ENCODE measurements at regions not wholly inside any gene's neighbourhood (a gene's known extent, or its start where the extent isn't known, plus 50 kb on each side); places are given as distances from the start of the nearest gene placed in this dataset.
"Not testable (repeated sequence)": the region's sequence is repeated elsewhere in the genome, so short reads cannot be mapped to it uniquely, and the experiment has no call there.

- Mint-ChIP-seq H3K27me3 (no peaks in the 10 kb centered on the region), H3K4me3 (no peak overlapping the region), H3K27ac (no peak overlapping the region), H3K4me1 (no peaks in the 10 kb centered on the region), H3K36me3 (ENCODE audit: low read depth) (no peaks in the 10 kb centered on the region)
- DNase-seq (no peak), ATAC-seq (no peak)
- H3K9me3 ChIP-seq (ENCODE audit: control insufficient read depth, low read length, poor library complexity, severe bottlenecking), result no peaks in the 10 kb centered on the region
Measured at GRCh38 chr5:125421006-125421405, 674.6 kb upstream of the ZNF608 start.

GRCh38 chr5:125422342-125422741 is 675.9 kb upstream of the ZNF608 start:
- no peaks in the 10 kb centered on the region for H3K27me3 Mint-ChIP-seq
- H3K4me3 Mint-ChIP-seq, result no peak overlapping the region
- no peaks in the 10 kb centered on the region for H3K4me1 Mint-ChIP-seq
- no peaks in the 10 kb centered on the region for H3K36me3 Mint-ChIP-seq (ENCODE audit: low read depth)
- H3K27ac Mint-ChIP-seq, result no peak overlapping the region
- no peak for DNase-seq
- H3K9me3 ChIP-seq (ENCODE audit: control insufficient read depth, low read length, poor library complexity, severe bottlenecking), result no peaks in the 10 kb centered on the region
- ATAC-seq, result no peak

DNA sequence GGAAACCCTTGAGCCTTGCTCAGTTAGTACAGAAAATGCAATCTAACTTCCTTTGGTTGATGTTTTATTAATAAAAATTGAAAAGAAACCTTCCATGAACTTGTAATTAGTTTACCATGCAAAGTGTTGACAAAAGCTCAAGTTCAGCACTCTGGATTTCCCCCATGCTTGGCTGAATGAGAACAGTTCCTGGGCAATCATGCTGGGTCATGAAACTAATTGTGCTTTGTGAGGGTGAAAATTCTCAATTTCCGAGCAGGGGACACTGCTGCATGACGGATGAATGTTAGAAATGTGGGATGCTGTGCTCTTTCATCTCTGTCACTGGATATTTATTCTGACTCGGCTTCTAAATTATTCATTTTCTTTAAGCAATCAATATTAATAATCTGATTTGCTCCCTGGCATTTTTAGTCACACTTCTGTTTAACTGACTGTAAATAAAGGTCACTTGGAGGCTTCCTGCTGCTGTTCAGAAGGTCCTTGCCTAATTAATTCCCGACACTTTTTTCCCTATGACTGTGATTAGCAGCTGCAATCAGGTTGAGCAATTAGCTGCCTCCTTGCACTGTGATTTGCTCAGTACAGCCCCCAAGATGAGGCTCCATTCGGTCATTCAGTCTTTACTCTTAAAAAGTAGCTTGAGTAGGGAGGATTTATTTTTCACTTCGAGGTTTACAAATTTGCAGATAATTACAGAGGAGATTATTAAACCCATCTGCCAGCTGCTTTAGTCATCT is 678.1 kb upstream of the ZNF608 start:
- no peaks in the 10 kb centered on the region for H3K27me3 Mint-ChIP-seq
- no peak overlapping the region for H3K4me3 Mint-ChIP-seq
- ATAC-seq, result no peak

DNA sequence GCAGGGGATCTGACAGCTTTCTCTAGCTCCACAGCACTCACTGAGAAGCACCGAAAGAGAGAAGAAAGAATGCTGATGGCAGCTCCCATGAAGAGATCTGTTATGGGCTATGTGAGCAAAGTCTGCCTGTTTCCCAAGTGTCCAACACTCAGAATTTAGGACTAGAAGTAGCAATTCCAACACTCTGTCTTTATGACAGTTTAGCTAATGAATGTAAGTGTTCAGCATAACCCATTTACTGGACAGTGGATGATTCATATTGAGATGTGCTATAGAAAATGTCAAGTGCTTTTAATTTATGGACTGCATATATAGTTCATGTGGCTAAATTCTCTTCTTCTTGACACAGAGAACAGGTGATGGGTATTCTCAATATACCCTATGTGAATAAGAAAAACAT is 683.1 kb upstream of the ZNF608 start:
- no peak overlapping the region for H3K4me3 Mint-ChIP-seq
- H3K36me3 Mint-ChIP-seq (ENCODE audit: low read depth), result no peaks in the 10 kb centered on the region
- ATAC-seq, result no peak
- DNase-seq, result no peak
- H3K9me3 ChIP-seq (ENCODE audit: control insufficient read depth, low read length, poor library complexity, severe bottlenecking), result no peaks in the 10 kb centered on the region
- no peaks in the 10 kb centered on the region for H3K4me1 Mint-ChIP-seq
- H3K27me3 Mint-ChIP-seq, result no peaks in the 10 kb centered on the region
- H3K27ac Mint-ChIP-seq, result no peak overlapping the region

More for the DNA sequence above, 678.1 kb upstream of the ZNF608 start:
- no peaks in the 10 kb centered on the region for H3K9me3 ChIP-seq (ENCODE audit: control insufficient read depth, low read length, poor library complexity, severe bottlenecking)
- Mint-ChIP-seq H3K4me1 (no peaks in the 10 kb centered on the region), H3K27ac (no peak overlapping the region), H3K36me3 (ENCODE audit: low read depth) (no peaks in the 10 kb centered on the region)
- DNase-seq, result no peak

GRCh38 chr5:125433457-125433856 is 687.0 kb upstream of the ZNF608 start:
- no peak for DNase-seq
- Mint-ChIP-seq H3K27me3 (no peaks in the 10 kb centered on the region), H3K4me1 (no peaks in the 10 kb centered on the region), H3K4me3 (no peak overlapping the region), H3K36me3 (ENCODE audit: low read depth) (no peaks in the 10 kb centered on the region), H3K27ac (no peak overlapping the region)
- ATAC-seq, result no peak
- no peaks in the 10 kb centered on the region for H3K9me3 ChIP-seq (ENCODE audit: control insufficient read depth, low read length, poor library complexity, severe bottlenecking)

DNA sequence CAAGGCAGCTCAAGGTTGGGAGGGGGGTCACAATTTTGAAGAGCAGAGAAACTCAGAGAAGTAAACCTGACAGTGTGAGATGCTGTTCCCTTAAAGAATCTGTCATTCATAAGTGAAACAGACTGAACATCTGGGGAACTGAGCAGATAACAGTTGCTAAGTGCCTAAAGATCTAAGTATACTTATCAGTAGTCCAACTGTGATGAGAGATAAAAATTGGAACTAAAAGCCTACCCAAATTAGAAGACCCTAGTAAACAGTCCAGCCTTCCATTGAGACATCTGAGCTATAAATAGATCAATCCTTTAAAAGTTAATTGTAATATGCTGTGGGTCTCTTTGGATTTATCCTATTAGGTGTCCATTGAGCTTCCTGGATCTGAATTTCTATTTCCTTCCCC is 692.8 kb upstream of the ZNF608 start:
- no peaks in the 10 kb centered on the region for H3K27me3 Mint-ChIP-seq
- H3K4me3 Mint-ChIP-seq, result no peak overlapping the region
- H3K4me1 Mint-ChIP-seq, result no peaks in the 10 kb centered on the region
- H3K9me3 ChIP-seq (ENCODE audit: control insufficient read depth, low read length, poor library complexity, severe bottlenecking), result no peaks in the 10 kb centered on the region
- no peak overlapping the region for H3K27ac Mint-ChIP-seq
- ATAC-seq, result no peak
- H3K36me3 Mint-ChIP-seq (ENCODE audit: low read depth), result no peaks in the 10 kb centered on the region
- DNase-seq, result no peak

GRCh38 chr5:125440905-125441304 is 694.5 kb upstream of the ZNF608 start:
- ATAC-seq, result no peak

DNA sequence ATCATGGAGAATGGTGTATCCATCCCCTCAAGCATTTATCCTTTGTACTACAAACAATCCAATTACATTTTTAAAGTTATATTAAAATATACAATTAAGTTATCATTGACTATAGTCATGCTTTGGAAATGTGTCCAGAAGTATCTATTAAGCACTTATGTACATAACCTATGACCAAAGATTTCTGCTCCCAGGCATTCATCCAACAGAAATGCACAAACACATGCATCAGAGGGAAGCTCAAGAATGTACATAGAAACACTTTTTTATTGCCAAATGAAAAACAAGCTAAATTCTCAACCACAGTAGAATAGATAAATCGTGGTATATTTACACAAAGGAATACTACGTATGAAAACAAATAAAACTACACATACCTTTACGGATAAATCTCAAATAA is 700.5 kb upstream of the ZNF608 start:
- H3K9me3 ChIP-seq (ENCODE audit: control insufficient read depth, low read length, poor library complexity, severe bottlenecking), result no peaks in the 10 kb centered on the region
- no peaks in the 10 kb centered on the region for H3K36me3 Mint-ChIP-seq (ENCODE audit: low read depth)
- H3K4me1 Mint-ChIP-seq, result no peaks in the 10 kb centered on the region
- ATAC-seq (no peak), DNase-seq (no peak)
- no peak overlapping the region for H3K4me3 Mint-ChIP-seq
- no peaks in the 10 kb centered on the region for H3K27me3 Mint-ChIP-seq
- H3K27ac Mint-ChIP-seq, result no peak overlapping the region

More at GRCh38 chr5:125440905-125441304, 694.5 kb upstream of the ZNF608 start:
- no peaks in the 10 kb centered on the region for H3K9me3 ChIP-seq (ENCODE audit: control insufficient read depth, low read length, poor library complexity, severe bottlenecking)
- no peak overlapping the region for H3K4me3 Mint-ChIP-seq
- H3K27me3 Mint-ChIP-seq, result no peaks in the 10 kb centered on the region
- DNase-seq, result no peak
- no peak overlapping the region for H3K27ac Mint-ChIP-seq
- H3K36me3 Mint-ChIP-seq (ENCODE audit: low read depth), result no peaks in the 10 kb centered on the region
- H3K4me1 Mint-ChIP-seq, result no peaks in the 10 kb centered on the region

DNA sequence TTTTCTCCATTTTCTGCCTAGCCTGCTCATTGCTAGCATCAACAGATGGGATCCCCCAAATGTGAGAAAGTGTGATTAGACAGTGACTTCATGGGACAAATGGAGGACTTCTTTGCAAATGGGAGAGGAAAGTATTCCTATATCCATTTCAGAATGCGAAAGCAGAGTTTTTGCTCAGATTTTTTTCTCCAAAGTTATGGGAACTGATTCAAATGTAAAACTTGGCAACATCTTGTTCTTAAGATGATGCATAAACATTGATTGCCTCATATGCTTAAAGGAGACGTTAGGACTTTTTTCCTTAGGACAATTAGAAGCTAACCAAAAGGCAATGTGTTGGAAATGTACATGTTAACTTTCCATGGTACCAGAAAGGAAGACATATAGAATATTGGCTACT is 704.3 kb upstream of the ZNF608 start:
- H3K4me1 Mint-ChIP-seq, result no peaks in the 10 kb centered on the region
- H3K27me3 Mint-ChIP-seq, result no peaks in the 10 kb centered on the region

DNA sequence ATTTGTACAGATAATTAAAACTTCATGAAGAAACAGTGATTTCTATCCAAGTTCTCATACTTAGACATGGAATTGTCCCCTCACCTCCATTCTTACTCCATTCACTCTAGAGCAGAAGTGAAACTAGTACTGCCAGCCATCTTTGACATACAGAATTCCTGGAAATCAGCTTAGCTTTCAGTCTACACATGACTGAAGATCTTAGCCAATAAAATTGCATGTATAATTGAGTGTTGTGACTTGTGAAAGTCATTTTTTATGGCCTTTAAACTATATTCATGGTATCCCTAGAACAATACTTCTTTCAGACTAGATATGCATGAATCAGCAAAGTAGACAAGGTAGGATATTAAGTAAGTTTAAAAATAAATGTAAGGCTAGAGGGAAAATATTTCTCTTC is 705.2 kb upstream of the ZNF608 start:
- no peak overlapping the region for H3K4me3 Mint-ChIP-seq
- DNase-seq (no peak), ATAC-seq (no peak)
- no peaks in the 10 kb centered on the region for H3K4me1 Mint-ChIP-seq
- H3K27ac Mint-ChIP-seq, result no peak overlapping the region
- no peaks in the 10 kb centered on the region for H3K9me3 ChIP-seq (ENCODE audit: control insufficient read depth, low read length, poor library complexity, severe bottlenecking)
- H3K36me3 Mint-ChIP-seq (ENCODE audit: low read depth), result no peaks in the 10 kb centered on the region
- H3K27me3 Mint-ChIP-seq, result no peaks in the 10 kb centered on the region

More for the DNA sequence above, 704.3 kb upstream of the ZNF608 start:
- no peak overlapping the region for H3K4me3 Mint-ChIP-seq
- no peaks in the 10 kb centered on the region for H3K9me3 ChIP-seq (ENCODE audit: control insufficient read depth, low read length, poor library complexity, severe bottlenecking)
- ATAC-seq (no peak), DNase-seq (no peak)
- H3K27ac Mint-ChIP-seq, result no peak overlapping the region
- H3K36me3 Mint-ChIP-seq (ENCODE audit: low read depth), result no peaks in the 10 kb centered on the region

GRCh38 chr5:125452991-125453390 is 706.6 kb upstream of the ZNF608 start:
- H3K4me3 Mint-ChIP-seq, result no peak overlapping the region
- H3K27ac Mint-ChIP-seq, result no peak overlapping the region
- DNase-seq, result no peak
- no peaks in the 10 kb centered on the region for H3K36me3 Mint-ChIP-seq (ENCODE audit: low read depth)
- no peaks in the 10 kb centered on the region for H3K4me1 Mint-ChIP-seq
- H3K27me3 Mint-ChIP-seq, result no peaks in the 10 kb centered on the region
- no peak for ATAC-seq
- no peaks in the 10 kb centered on the region for H3K9me3 ChIP-seq (ENCODE audit: control insufficient read depth, low read length, poor library complexity, severe bottlenecking)

GRCh38 chr5:125455041-125455440 is 708.6 kb upstream of the ZNF608 start:
- no peak for ATAC-seq
- no peaks in the 10 kb centered on the region for H3K36me3 Mint-ChIP-seq (ENCODE audit: low read depth)
- H3K27ac Mint-ChIP-seq, result no peak overlapping the region
- no peaks in the 10 kb centered on the region for H3K4me1 Mint-ChIP-seq
- H3K27me3 Mint-ChIP-seq, result no peaks in the 10 kb centered on the region
- no peak for DNase-seq
- no peak overlapping the region for H3K4me3 Mint-ChIP-seq
- no peaks in the 10 kb centered on the region for H3K9me3 ChIP-seq (ENCODE audit: control insufficient read depth, low read length, poor library complexity, severe bottlenecking)

DNA sequence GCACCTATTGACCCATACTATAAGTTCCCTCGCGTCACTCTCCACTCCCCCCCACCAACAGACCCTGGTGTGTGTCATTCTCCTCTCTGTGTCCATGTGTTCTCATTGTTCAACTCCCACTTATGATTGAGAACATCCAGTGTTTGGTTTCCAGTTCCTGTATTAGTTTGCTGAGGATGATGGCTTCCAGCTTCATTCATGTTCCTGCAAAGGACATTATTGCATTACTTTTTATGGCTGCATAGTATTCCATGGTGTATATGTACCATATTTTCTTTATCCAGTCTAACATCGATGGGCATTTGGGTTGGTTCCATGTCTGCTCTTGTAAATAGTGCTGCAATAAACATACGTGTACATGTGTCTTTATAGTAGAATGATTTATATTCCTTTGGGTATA is 709.6 kb upstream of the ZNF608 start:
- not testable (repeated sequence) for DNase-seq; H3K4me3 Mint-ChIP-seq; ATAC-seq; H3K4me1 Mint-ChIP-seq; H3K36me3 Mint-ChIP-seq (ENCODE audit: low read depth); H3K9me3 ChIP-seq (ENCODE audit: control insufficient read depth, low read length, poor library complexity, severe bottlenecking); H3K27me3 Mint-ChIP-seq; H3K27ac Mint-ChIP-seq

- Mint-ChIP-seq H3K4me3 (no peak overlapping the region), H3K4me1 (no peaks in the 10 kb centered on the region), H3K27ac (no peak overlapping the region), H3K27me3 (no peaks in the 10 kb centered on the region), H3K36me3 (ENCODE audit: low read depth) (no peaks in the 10 kb centered on the region)
- ATAC-seq (no peak), DNase-seq (no peak)
- H3K9me3 ChIP-seq (ENCODE audit: control insufficient read depth, low read length, poor library complexity, severe bottlenecking), result no peaks in the 10 kb centered on the region
Measured at GRCh38 chr5:125457617-125458016, 711.2 kb upstream of the ZNF608 start.
